Mesenchymal stem cell (in vitro differentiated cells and primary cell): ENCODE measurements at regions not wholly inside any gene's neighbourhood (a gene's known extent, or its start where the extent isn't known, plus 50 kb on each side); places are given as distances from the start of the nearest gene placed in this dataset.
"Not testable (repeated sequence)": the region's sequence is repeated elsewhere in the genome, so short reads cannot be mapped to it uniquely, and the experiment has no call there.

Experiments
- DNase-seq: peaks from one replicate; pipeline ENCODE4 v3.0.0-alpha.2; 2013
- H2AFZ ChIP-seq: one replicate; pipeline ENCODE4 v1.6.1; 2013; ENCODE audit warnings: low read depth, mild to moderate bottlenecking, control low read depth, inconsistent platforms, low read length, moderate library complexity
- H2AK5ac ChIP-seq: 2 replicates; pipeline ENCODE4 v1.6.1; 2013; ENCODE audit warnings: low read length, moderate library complexity, mild to moderate bottlenecking, inconsistent platforms; ENCODE audit not compliant: severe bottlenecking
- H2BK120ac ChIP-seq: one replicate; pipeline ENCODE4 v1.6.1; 2013; ENCODE audit warnings: low read depth, mild to moderate bottlenecking, inconsistent platforms, low read length, moderate library complexity
- H2BK12ac ChIP-seq, 2 experiments: one replicate each; pipeline ENCODE4 v1.6.1; 2013; ENCODE audit warnings: inconsistent platforms in 2 of 2, low read length in 2 of 2, mild to moderate bottlenecking in 2 of 2, moderate library complexity in 2 of 2, control low read depth in 1 of 2
- H2BK15ac ChIP-seq: one replicate; pipeline ENCODE4 v1.6.1; 2013; ENCODE audit warnings: mild to moderate bottlenecking, low read depth, inconsistent platforms; ENCODE audit not compliant: poor library complexity, severe bottlenecking
- H2BK5ac ChIP-seq: 2 replicates; pipeline ENCODE4 v1.6.1; 2013; ENCODE audit warnings: low read depth, mild to moderate bottlenecking, low read length, control low read depth, inconsistent platforms; ENCODE audit not compliant: poor library complexity, severe bottlenecking
- H3K14ac ChIP-seq, 2 experiments: one replicate each; pipeline ENCODE4 v1.6.1; 2013; ENCODE audit warnings: inconsistent platforms in 2 of 2, low read length in 2 of 2, control low read depth in 1 of 2, mild to moderate bottlenecking in 1 of 2, moderate library complexity in 1 of 2
- H3K18ac ChIP-seq, 2 experiments: one replicate each; pipeline ENCODE4 v1.6.1; 2013; ENCODE audit warnings: inconsistent platforms in 2 of 2, low read length in 2 of 2, control low read depth in 1 of 2, low read depth in 1 of 2, mild to moderate bottlenecking in 1 of 2
- H3K23ac ChIP-seq, 2 experiments: one replicate each; pipeline ENCODE4 v1.6.1; 2013; ENCODE audit warnings: inconsistent platforms in 2 of 2, low read length in 2 of 2, mild to moderate bottlenecking in 2 of 2, moderate library complexity in 2 of 2, control low read depth in 1 of 2
- H3K27ac ChIP-seq: 2 replicates; pipeline ENCODE4 v1.5.1; 2013; ENCODE audit warnings: mild to moderate bottlenecking, moderate library complexity, low read length, control low read depth, inconsistent platforms; ENCODE audit not compliant: poor library complexity, severe bottlenecking
- H3K27me3 ChIP-seq, 2 experiments: 2 replicates each; pipeline versions ENCODE4 v1.6.1 to v1.7.0; 2013; ENCODE audit warnings: low read length in 2 of 2, mild to moderate bottlenecking in 2 of 2, moderate library complexity in 2 of 2, control low read depth in 1 of 2, inconsistent platforms in 1 of 2; ENCODE audit not compliant: control insufficient read depth in 1 of 2, insufficient read depth in 1 of 2
- H3K36me3 ChIP-seq, 2 experiments: 2 replicates each; pipeline versions ENCODE4 v1.6.1 to v1.7.0; 2013; ENCODE audit warnings: low read length in 2 of 2, control low read depth in 1 of 2, inconsistent platforms in 1 of 2, low read depth in 1 of 2, mild to moderate bottlenecking in 1 of 2; ENCODE audit not compliant: insufficient read depth in 2 of 2, control insufficient read depth in 1 of 2
- H3K4ac ChIP-seq, 2 experiments: one replicate each; pipeline ENCODE4 v1.6.1; 2013; ENCODE audit warnings: inconsistent platforms in 2 of 2, low read length in 2 of 2, mild to moderate bottlenecking in 2 of 2, moderate library complexity in 2 of 2, control low read depth in 1 of 2, low read depth in 1 of 2
- H3K4me1 ChIP-seq: 2 replicates; pipeline ENCODE4 v1.6.1; 2013; ENCODE audit warnings: low read depth, low read length, control low read depth; ENCODE audit not compliant: control insufficient read depth, insufficient read depth
- H3K4me2 ChIP-seq: 2 replicates; pipeline ENCODE4 v1.6.1; 2013; ENCODE audit warnings: low read length, mild to moderate bottlenecking, inconsistent platforms; ENCODE audit not compliant: poor library complexity, severe bottlenecking
- H3K4me3 ChIP-seq, 2 experiments: 2 replicates each; pipeline versions ENCODE4 v1.5.1 to v1.7.0; 2013; ENCODE audit warnings: low read length in 2 of 2, mild to moderate bottlenecking in 2 of 2, control low read depth in 1 of 2, low read depth in 1 of 2; ENCODE audit not compliant: insufficient read depth in 1 of 2
- H3K79me1 ChIP-seq: replicated peaks from 2 replicates; pipeline ENCODE4 v1.6.1; 2013; ENCODE audit warnings: mild to moderate bottlenecking, control low read depth, low read length, inconsistent platforms; ENCODE audit not compliant: poor library complexity, severe bottlenecking
- H3K9ac ChIP-seq: 2 replicates; pipeline ENCODE4 v1.7.0; 2013; ENCODE audit warnings: mild to moderate bottlenecking, low read length, moderate library complexity
- H3K9me3 ChIP-seq: 2 replicates; pipeline ENCODE4 v1.7.0; 2013; ENCODE audit warnings: mild to moderate bottlenecking, low read length; ENCODE audit not compliant: control insufficient read depth
- H4K8ac ChIP-seq: one replicate; pipeline ENCODE4 v1.6.1; 2013; ENCODE audit warnings: inconsistent platforms, mild to moderate bottlenecking, low read length, moderate library complexity
- H4K91ac ChIP-seq: one replicate; pipeline ENCODE4 v1.6.1; 2013; ENCODE audit warnings: mild to moderate bottlenecking, low read length, inconsistent platforms
- WGBS: methylation state at CpG from one replicate; pipeline ENCODE4 v1.1.7; 2013; ENCODE audit warnings: mixed read lengths; 5-methylcytosine and 5-hydroxymethylcytosine counted together

GRCh38 chr2:175418224-175418835, 236.8 kb upstream of the ATP5MC3 start:
- no peaks in the 10 kb centered on the region for H3K27me3 ChIP-seq
- H3K36me3 ChIP-seq = no peaks in the 10 kb centered on the region
- H3K4ac ChIP-seq = no peak overlapping the region
- no peak overlapping the region for H2AK5ac ChIP-seq
- no peak overlapping the region for H4K91ac ChIP-seq
- H3K79me1 ChIP-seq = no peaks in the 10 kb centered on the region
- H2BK15ac ChIP-seq = no peak overlapping the region
- no peaks in the 10 kb centered on the region for H3K9me3 ChIP-seq
- no peak overlapping the region for H3K18ac ChIP-seq
- H3K27ac ChIP-seq = no peak overlapping the region
- H3K14ac ChIP-seq = no peak overlapping the region
- H3K9ac ChIP-seq = no peak overlapping the region
- H2BK5ac ChIP-seq = no peak overlapping the region
- no peak overlapping the region for H2BK12ac ChIP-seq
- no peak for DNase-seq
- H3K4me3 ChIP-seq = no peak overlapping the region
- WGBS = 80% methylated on average over 8 of the region's 8 CpGs
- no peak overlapping the region for H2BK120ac ChIP-seq
- no peak overlapping the region for H4K8ac ChIP-seq
- H3K4me1 ChIP-seq = no peaks in the 10 kb centered on the region
- no peak overlapping the region for H3K4me2 ChIP-seq
- no peak overlapping the region for H2AFZ ChIP-seq
- no peak overlapping the region for H3K23ac ChIP-seq

- Histone ChIP-seq H3K9ac (peak overlapping the region; percentile 71), H3K18ac (no peak overlapping the region), H2AK5ac (no peak overlapping the region), H3K4me3 (peak overlapping the region in 1 of 2 experiments; percentile 60), H3K9me3 (no peaks in the 10 kb centered on the region), H3K4me1 (no peaks in the 10 kb centered on the region), H3K27me3 (no peaks in the 10 kb centered on the region), H3K79me1 (no peaks in the 10 kb centered on the region), H2BK120ac (no peak overlapping the region), H2BK12ac (no peak overlapping the region), H3K4me2 (no peak overlapping the region), H3K14ac (no peak overlapping the region), H2BK5ac (no peak overlapping the region), H3K23ac (no peak overlapping the region), H4K8ac (no peak overlapping the region), H2BK15ac (no peak overlapping the region), H3K4ac (no peak overlapping the region), H3K36me3 (no peaks in the 10 kb centered on the region), H2AFZ (no peak overlapping the region), H3K27ac (no peak overlapping the region), H4K91ac (no peak overlapping the region)
- 53% methylated on average over 2 of the region's 3 CpGs for WGBS
- DNase-seq = peak; percentile 69
Measured at GRCh38 chr2:175414882-175415487, 233.5 kb upstream of the ATP5MC3 start.

- no peak overlapping the region for H3K18ac ChIP-seq
- H2BK15ac ChIP-seq = no peak overlapping the region
- no peak overlapping the region for H3K4me2 ChIP-seq
- H2BK120ac ChIP-seq = no peak overlapping the region
- H3K79me1 ChIP-seq = no peaks in the 10 kb centered on the region
- no peak overlapping the region for H2BK5ac ChIP-seq
- no peaks in the 10 kb centered on the region for H3K9me3 ChIP-seq
- H4K91ac ChIP-seq = no peak overlapping the region
- no peak overlapping the region for H2AK5ac ChIP-seq
- no peak overlapping the region for H2BK12ac ChIP-seq
- H3K4me3 ChIP-seq = peak overlapping the region in 1 of 2 experiments; percentile 60
- H3K27ac ChIP-seq = no peak overlapping the region
- H3K27me3 ChIP-seq = no peaks in the 10 kb centered on the region
- no peak overlapping the region for H2AFZ ChIP-seq
- WGBS = 74% methylated on average over 3 of the region's 5 CpGs
- peak overlapping the region; percentile 71 for H3K9ac ChIP-seq
- no peak overlapping the region for H3K14ac ChIP-seq
- H3K36me3 ChIP-seq = no peaks in the 10 kb centered on the region
- no peaks in the 10 kb centered on the region for H3K4me1 ChIP-seq
- no peak overlapping the region for H3K4ac ChIP-seq
- no peak for DNase-seq
- no peak overlapping the region for H3K23ac ChIP-seq
- H4K8ac ChIP-seq = no peak overlapping the region
Measured at GRCh38 chr2:175414191-175414881, 232.8 kb upstream of the ATP5MC3 start.

- H2BK12ac ChIP-seq, H2AFZ ChIP-seq, DNase-seq, H3K23ac ChIP-seq, H2BK5ac ChIP-seq, H2BK15ac ChIP-seq, H3K27me3 ChIP-seq, H3K9ac ChIP-seq, H3K79me1 ChIP-seq, H3K9me3 ChIP-seq, H3K4me2 ChIP-seq, H3K14ac ChIP-seq, H2BK120ac ChIP-seq, H3K4me3 ChIP-seq, H3K18ac ChIP-seq, H3K4me1 ChIP-seq, H3K4ac ChIP-seq, H3K27ac ChIP-seq, H4K8ac ChIP-seq, H3K36me3 ChIP-seq, H2AK5ac ChIP-seq, H4K91ac ChIP-seq: not testable (repeated sequence)
- no CpG with 5 or more reads among the region's 1 CpG for WGBS
Measured at GRCh38 chr2:175410941-175411340, 229.4 kb upstream of the ATP5MC3 start.
